ENCODE measurements at regions not wholly inside any gene's neighbourhood (a gene's known extent, or its start where the extent isn't known, plus 50 kb on each side); places are given as distances from the start of the nearest gene placed in this dataset.

DNA sequence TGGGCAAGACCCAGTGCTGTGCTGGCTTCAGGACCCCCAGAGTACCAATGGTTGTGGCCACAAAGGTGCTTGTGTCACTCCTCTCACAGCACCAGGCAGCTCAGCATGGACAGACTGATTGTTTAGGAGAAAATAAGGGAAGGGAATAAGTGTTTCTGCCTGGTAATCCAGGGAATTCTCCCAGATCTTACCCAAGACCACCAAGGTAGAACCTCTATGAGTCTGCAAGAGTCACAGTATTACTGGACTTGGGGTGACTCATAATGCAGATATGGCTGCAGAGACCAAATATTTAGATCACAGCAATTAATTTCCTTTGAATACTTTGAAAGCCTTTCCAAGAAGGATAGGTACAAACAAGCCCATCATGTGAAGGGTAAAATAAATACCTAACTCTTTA is 1178.3 kb upstream of the FLRT2 start:
- no peak overlapping the region for H3K27ac ChIP-seq (ENCODE audit: low read depth in 1 of 2, low read length in 1 of 2)
- H3K36me3 ChIP-seq (ENCODE audit: control insufficient read depth in 2 of 2, insufficient read depth in 2 of 2, low read length in 1 of 2) = no peaks in the 10 kb centered on the region
- no peaks in the 10 kb centered on the region for H3K4me1 ChIP-seq (ENCODE audit: control insufficient read depth in 2 of 2, insufficient read depth in 2 of 2, low read length in 2 of 2)
- H3K27me3 ChIP-seq (ENCODE audit: control insufficient read depth in 2 of 2, insufficient read depth in 1 of 2, low read length in 1 of 2) = no peaks in the 10 kb centered on the region
- DNase-seq (ENCODE audit: low read depth in 6 of 9, low spot score in 9 of 9) = no peak
- H3K4me3 ChIP-seq (ENCODE audit: low read length in 2 of 2) = no peak overlapping the region
- H3K9me3 ChIP-seq (ENCODE audit: control insufficient read depth in 2 of 2, insufficient read depth in 1 of 2, low read length in 1 of 2) = peaks cover 3 to 10% of the 10 kb centered on the region in 2 donors

GRCh38 chr14:84361476-84361875 is 1168.5 kb upstream of the FLRT2 start:
- WGBS = 71% methylated on average over 2 of the region's 2 CpGs
- Histone ChIP-seq H3K36me3 (ENCODE audit: control insufficient read depth in 2 of 2, insufficient read depth in 2 of 2, low read length in 1 of 2) (no peaks in the 10 kb centered on the region), H3K4me3 (ENCODE audit: low read length in 2 of 2) (no peak overlapping the region), H3K9me3 (ENCODE audit: control insufficient read depth in 2 of 2, insufficient read depth in 1 of 2, low read length in 1 of 2) (no peaks in the 10 kb centered on the region), H3K27ac (ENCODE audit: low read depth in 1 of 2, low read length in 1 of 2) (no peak overlapping the region), H3K27me3 (ENCODE audit: control insufficient read depth in 2 of 2, insufficient read depth in 1 of 2, low read length in 1 of 2) (no peaks in the 10 kb centered on the region), H3K4me1 (ENCODE audit: control insufficient read depth in 2 of 2, insufficient read depth in 2 of 2, low read length in 2 of 2) (no peaks in the 10 kb centered on the region)
- DNase-seq (ENCODE audit: low read depth in 6 of 9, low spot score in 9 of 9) = no peak

DNA sequence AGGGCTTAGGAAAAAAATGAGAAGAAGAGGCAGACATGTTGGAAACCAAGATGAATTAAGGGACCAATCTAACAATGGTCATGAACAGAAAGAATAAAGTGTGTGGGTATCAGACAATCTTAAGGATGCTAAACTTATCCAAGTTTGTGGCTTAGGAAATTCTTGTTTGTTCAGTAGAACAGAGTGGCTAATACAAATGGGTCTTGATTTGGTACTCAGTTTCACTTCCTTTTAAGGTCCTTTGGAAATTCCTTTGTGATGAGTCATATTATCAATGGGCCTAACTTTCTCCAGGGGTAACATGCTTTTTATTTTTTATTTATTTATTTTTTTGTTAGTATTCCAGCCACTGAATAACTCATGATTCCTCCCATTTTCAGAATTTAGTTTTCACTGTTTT is 1154.7 kb upstream of the FLRT2 start:
- no peak overlapping the region for H3K4me3 ChIP-seq (ENCODE audit: low read length in 2 of 2)
- H3K27ac ChIP-seq (ENCODE audit: low read depth in 1 of 2, low read length in 1 of 2) = no peak overlapping the region
- no peaks in the 10 kb centered on the region for H3K4me1 ChIP-seq (ENCODE audit: control insufficient read depth in 2 of 2, insufficient read depth in 2 of 2, low read length in 2 of 2)
- no peaks in the 10 kb centered on the region for H3K9me3 ChIP-seq (ENCODE audit: control insufficient read depth in 2 of 2, insufficient read depth in 1 of 2, low read length in 1 of 2)
- no peak for DNase-seq (ENCODE audit: low read depth in 6 of 9, low spot score in 9 of 9)
- no peaks in the 10 kb centered on the region for H3K27me3 ChIP-seq (ENCODE audit: control insufficient read depth in 2 of 2, insufficient read depth in 1 of 2, low read length in 1 of 2)
- no peaks in the 10 kb centered on the region for H3K36me3 ChIP-seq (ENCODE audit: control insufficient read depth in 2 of 2, insufficient read depth in 2 of 2, low read length in 1 of 2)

DNA sequence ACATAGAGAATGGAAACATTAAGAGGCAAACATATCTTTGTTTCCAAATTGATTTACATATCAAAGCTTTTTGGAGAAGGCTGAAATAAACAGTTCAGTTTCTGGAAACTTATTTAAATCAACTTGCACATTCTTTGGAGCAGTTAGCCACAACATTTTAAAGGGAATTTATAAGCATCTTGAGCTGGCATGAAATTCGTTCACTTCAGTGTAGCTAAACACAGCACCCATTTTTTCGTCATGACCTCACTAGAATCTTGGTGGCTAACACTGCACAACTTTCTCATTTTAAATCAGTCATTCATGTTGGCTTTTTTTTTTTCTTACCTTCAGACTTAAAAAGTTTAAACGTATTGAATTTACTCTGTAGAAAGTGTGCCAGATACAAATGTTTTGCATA is 1139.9 kb upstream of the FLRT2 start:
- Histone ChIP-seq H3K36me3 (ENCODE audit: control insufficient read depth in 2 of 2, insufficient read depth in 2 of 2, low read length in 1 of 2) (no peaks in the 10 kb centered on the region), H3K4me1 (ENCODE audit: control insufficient read depth in 2 of 2, insufficient read depth in 2 of 2, low read length in 2 of 2) (no peaks in the 10 kb centered on the region), H3K9me3 (ENCODE audit: control insufficient read depth in 2 of 2, insufficient read depth in 1 of 2, low read length in 1 of 2) (peaks cover 0 to 4% of the 10 kb centered on the region in 2 donors), H3K4me3 (ENCODE audit: low read length in 2 of 2) (no peak overlapping the region), H3K27ac (ENCODE audit: low read depth in 1 of 2, low read length in 1 of 2) (no peak overlapping the region), H3K27me3 (ENCODE audit: control insufficient read depth in 2 of 2, insufficient read depth in 1 of 2, low read length in 1 of 2) (no peaks in the 10 kb centered on the region)
- 95% methylated on average over 3 of the region's 3 CpGs for WGBS
- DNase-seq (ENCODE audit: low read depth in 6 of 9, low spot score in 9 of 9) = no peak

DNA sequence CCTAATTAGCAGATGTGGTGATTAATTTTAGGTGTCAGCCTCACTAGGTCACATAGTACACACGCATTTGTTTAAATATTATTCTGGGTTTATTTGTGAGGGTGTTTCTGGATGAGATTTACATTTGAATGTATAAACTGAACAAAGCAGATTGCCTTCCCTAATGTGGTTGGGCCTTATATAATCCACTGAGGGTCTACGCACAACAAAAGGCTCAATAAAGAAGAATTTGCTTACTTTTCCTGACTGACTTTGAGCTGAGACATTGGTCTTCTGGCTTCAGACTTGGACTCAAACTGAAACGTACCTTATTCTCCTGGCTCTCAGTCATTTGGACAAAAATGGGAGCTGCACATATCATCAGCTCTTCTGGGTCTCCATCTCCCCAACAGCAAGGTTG is 1132.3 kb upstream of the FLRT2 start:
- no peaks in the 10 kb centered on the region for H3K4me1 ChIP-seq (ENCODE audit: control insufficient read depth in 2 of 2, insufficient read depth in 2 of 2, low read length in 2 of 2)
- no peak overlapping the region for H3K4me3 ChIP-seq (ENCODE audit: low read length in 2 of 2)
- DNase-seq (ENCODE audit: low read depth in 6 of 9, low spot score in 9 of 9) = no peak

DNA sequence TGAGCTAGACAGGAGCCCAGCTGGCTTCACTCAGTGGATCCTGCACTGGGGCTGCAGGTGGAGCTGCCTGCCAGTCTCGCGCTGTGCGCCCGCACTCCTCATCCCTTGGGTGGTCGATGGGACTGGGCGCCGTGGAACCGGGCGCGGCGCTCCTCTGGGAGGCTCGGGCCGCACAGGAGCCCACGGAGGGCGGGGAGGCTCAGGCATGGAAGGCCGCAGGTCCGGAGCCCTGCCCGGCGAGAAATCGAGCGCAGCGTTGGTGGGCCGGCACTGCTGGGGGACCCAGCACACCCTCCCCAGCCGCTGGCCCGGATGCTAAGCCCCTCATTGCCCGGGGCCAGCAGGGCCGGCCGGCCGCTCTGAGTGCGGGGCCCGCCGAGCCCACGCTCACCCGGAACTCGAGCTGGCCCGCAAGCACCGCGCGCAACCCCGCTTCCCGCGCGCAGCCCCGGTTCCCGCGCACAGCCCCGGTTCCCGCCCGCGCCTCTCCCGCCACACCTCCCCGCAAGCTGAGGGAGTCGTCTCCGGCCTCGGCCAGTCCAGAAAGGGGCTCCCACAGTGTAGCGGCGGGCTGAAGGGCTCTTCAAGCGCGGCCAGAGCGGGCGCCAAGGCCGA is 1130.5 kb upstream of the FLRT2 start:
- H3K4me1 ChIP-seq (ENCODE audit: control insufficient read depth in 2 of 2, insufficient read depth in 2 of 2, low read length in 2 of 2) = no peaks in the 10 kb centered on the region
- H3K9me3 ChIP-seq (ENCODE audit: control insufficient read depth in 2 of 2, insufficient read depth in 1 of 2, low read length in 1 of 2) = peaks cover 0 to 11% of the 10 kb centered on the region in 2 donors
- no peak for DNase-seq (ENCODE audit: low read depth in 6 of 9, low spot score in 9 of 9)
- H3K36me3 ChIP-seq (ENCODE audit: control insufficient read depth in 2 of 2, insufficient read depth in 2 of 2, low read length in 1 of 2) = no peaks in the 10 kb centered on the region
- no peaks in the 10 kb centered on the region for H3K27me3 ChIP-seq (ENCODE audit: control insufficient read depth in 2 of 2, insufficient read depth in 1 of 2, low read length in 1 of 2)
- H3K4me3 ChIP-seq (ENCODE audit: low read length in 2 of 2) = no peak overlapping the region
- H3K27ac ChIP-seq (ENCODE audit: low read depth in 1 of 2, low read length in 1 of 2) = no peak overlapping the region
- 96% methylated on average over 62 of the region's 62 CpGs for WGBS

More for the DNA sequence above, 1132.3 kb upstream of the FLRT2 start:
- Histone ChIP-seq H3K27me3 (ENCODE audit: control insufficient read depth in 2 of 2, insufficient read depth in 1 of 2, low read length in 1 of 2) (no peaks in the 10 kb centered on the region), H3K36me3 (ENCODE audit: control insufficient read depth in 2 of 2, insufficient read depth in 2 of 2, low read length in 1 of 2) (no peaks in the 10 kb centered on the region), H3K9me3 (ENCODE audit: control insufficient read depth in 2 of 2, insufficient read depth in 1 of 2, low read length in 1 of 2) (peaks cover 0 to 11% of the 10 kb centered on the region in 2 donors), H3K27ac (ENCODE audit: low read depth in 1 of 2, low read length in 1 of 2) (no peak overlapping the region)
- 89% methylated on average over 3 of the region's 3 CpGs for WGBS

GRCh38 chr14:84401631-84402030 is 1128.3 kb upstream of the FLRT2 start:
- no peaks in the 10 kb centered on the region for H3K4me1 ChIP-seq (ENCODE audit: control insufficient read depth in 2 of 2, insufficient read depth in 2 of 2, low read length in 2 of 2)
- no peaks in the 10 kb centered on the region for H3K27me3 ChIP-seq (ENCODE audit: control insufficient read depth in 2 of 2, insufficient read depth in 1 of 2, low read length in 1 of 2)
- H3K9me3 ChIP-seq (ENCODE audit: control insufficient read depth in 2 of 2, insufficient read depth in 1 of 2, low read length in 1 of 2) = peaks cover 0 to 11% of the 10 kb centered on the region in 2 donors
- no peak overlapping the region for H3K4me3 ChIP-seq (ENCODE audit: low read length in 2 of 2)
- 79% methylated on average over 3 of the region's 3 CpGs for WGBS
- no peak overlapping the region for H3K27ac ChIP-seq (ENCODE audit: low read depth in 1 of 2, low read length in 1 of 2)
- no peak for DNase-seq (ENCODE audit: low read depth in 6 of 9, low spot score in 9 of 9)
- H3K36me3 ChIP-seq (ENCODE audit: control insufficient read depth in 2 of 2, insufficient read depth in 2 of 2, low read length in 1 of 2) = no peaks in the 10 kb centered on the region

DNA sequence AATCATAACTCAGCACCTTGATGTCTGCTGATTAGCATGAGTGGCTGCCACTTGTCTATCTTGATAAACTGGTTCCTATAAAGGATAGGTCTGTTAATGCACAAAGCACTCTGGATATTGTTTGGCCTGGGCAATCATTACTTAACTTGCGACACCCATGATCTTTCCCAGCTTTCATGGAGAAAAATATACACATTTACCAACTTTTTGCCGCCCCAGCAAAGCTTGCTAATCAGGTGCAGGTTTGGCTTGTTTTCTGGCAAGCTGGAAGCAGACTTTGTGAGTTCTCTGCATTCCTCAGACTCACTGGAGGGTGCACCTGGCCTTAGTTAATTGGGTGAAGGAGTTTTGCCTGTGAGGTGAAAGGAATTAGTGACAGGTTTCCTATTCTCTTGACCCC is 1126.4 kb upstream of the FLRT2 start:
- Histone ChIP-seq H3K27ac (ENCODE audit: low read depth in 1 of 2, low read length in 1 of 2) (no peak overlapping the region), H3K9me3 (ENCODE audit: control insufficient read depth in 2 of 2, insufficient read depth in 1 of 2, low read length in 1 of 2) (peaks cover 0 to 6% of the 10 kb centered on the region in 2 donors), H3K36me3 (ENCODE audit: control insufficient read depth in 2 of 2, insufficient read depth in 2 of 2, low read length in 1 of 2) (no peaks in the 10 kb centered on the region), H3K4me1 (ENCODE audit: control insufficient read depth in 2 of 2, insufficient read depth in 2 of 2, low read length in 2 of 2) (no peaks in the 10 kb centered on the region), H3K4me3 (ENCODE audit: low read length in 2 of 2) (no peak overlapping the region), H3K27me3 (ENCODE audit: control insufficient read depth in 2 of 2, insufficient read depth in 1 of 2, low read length in 1 of 2) (no peaks in the 10 kb centered on the region)
- WGBS = 89% methylated on average over 2 of the region's 2 CpGs
- DNase-seq (ENCODE audit: low read depth in 6 of 9, low spot score in 9 of 9) = no peak

DNA sequence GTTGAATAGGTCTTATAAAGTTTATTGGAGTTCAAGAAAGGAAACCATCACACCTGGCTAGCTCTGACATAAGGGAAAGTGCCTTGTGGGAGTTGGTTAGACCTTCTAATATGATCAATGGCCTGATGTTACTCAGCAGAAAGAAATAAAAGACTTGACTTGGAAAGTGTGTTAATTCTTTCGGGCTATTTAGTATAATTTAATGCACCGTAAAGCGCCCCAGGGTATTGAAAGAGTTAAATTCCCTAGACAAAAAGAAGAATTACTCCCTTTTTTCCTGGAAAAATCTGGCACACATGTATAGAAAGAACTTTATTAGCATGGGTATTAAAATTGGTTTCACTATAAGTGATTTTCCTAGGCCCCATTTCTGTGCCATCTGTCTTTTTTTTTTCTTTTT is 1125.7 kb upstream of the FLRT2 start:
- Histone ChIP-seq H3K9me3 (ENCODE audit: control insufficient read depth in 2 of 2, insufficient read depth in 1 of 2, low read length in 1 of 2) (peaks cover 0 to 4% of the 10 kb centered on the region in 2 donors), H3K4me1 (ENCODE audit: control insufficient read depth in 2 of 2, insufficient read depth in 2 of 2, low read length in 2 of 2) (no peaks in the 10 kb centered on the region), H3K27ac (ENCODE audit: low read depth in 1 of 2, low read length in 1 of 2) (no peak overlapping the region), H3K27me3 (ENCODE audit: control insufficient read depth in 2 of 2, insufficient read depth in 1 of 2, low read length in 1 of 2) (no peaks in the 10 kb centered on the region), H3K36me3 (ENCODE audit: control insufficient read depth in 2 of 2, insufficient read depth in 2 of 2, low read length in 1 of 2) (no peaks in the 10 kb centered on the region), H3K4me3 (ENCODE audit: low read length in 2 of 2) (no peak overlapping the region)
- DNase-seq (ENCODE audit: low read depth in 6 of 9, low spot score in 9 of 9) = no peak
- 98% methylated on average over 3 of the region's 3 CpGs for WGBS

GRCh38 chr14:84409435-84409834 is 1120.5 kb upstream of the FLRT2 start:
- Histone ChIP-seq H3K27ac (ENCODE audit: low read depth in 1 of 2, low read length in 1 of 2) (no peak overlapping the region), H3K9me3 (ENCODE audit: control insufficient read depth in 2 of 2, insufficient read depth in 1 of 2, low read length in 1 of 2) (no peaks in the 10 kb centered on the region), H3K4me3 (ENCODE audit: low read length in 2 of 2) (no peak overlapping the region), H3K27me3 (ENCODE audit: control insufficient read depth in 2 of 2, insufficient read depth in 1 of 2, low read length in 1 of 2) (no peaks in the 10 kb centered on the region), H3K36me3 (ENCODE audit: control insufficient read depth in 2 of 2, insufficient read depth in 2 of 2, low read length in 1 of 2) (no peaks in the 10 kb centered on the region), H3K4me1 (ENCODE audit: control insufficient read depth in 2 of 2, insufficient read depth in 2 of 2, low read length in 2 of 2) (no peaks in the 10 kb centered on the region)
- 81% methylated on average over 3 of the region's 3 CpGs for WGBS
- no peak for DNase-seq (ENCODE audit: low read depth in 6 of 9, low spot score in 9 of 9)

All from thymus (tissue), 11 donors.